NCI-H1694 treated with DMSO at 0.1 percent for 48 hours (cell line): ENCODE measurements at regions not wholly inside any gene's neighbourhood (a gene's known extent, or its start where the extent isn't known, plus 50 kb on each side); places are given as distances from the start of the nearest gene placed in this dataset.
"Not testable (repeated sequence)": the region's sequence is repeated elsewhere in the genome, so short reads cannot be mapped to it uniquely, and the experiment has no call there.

Experiments used
- DNase-seq: peaks from one replicate; lab custom pipeline; 2025; lab: John Stamatoyannopoulos, UW

DNA sequence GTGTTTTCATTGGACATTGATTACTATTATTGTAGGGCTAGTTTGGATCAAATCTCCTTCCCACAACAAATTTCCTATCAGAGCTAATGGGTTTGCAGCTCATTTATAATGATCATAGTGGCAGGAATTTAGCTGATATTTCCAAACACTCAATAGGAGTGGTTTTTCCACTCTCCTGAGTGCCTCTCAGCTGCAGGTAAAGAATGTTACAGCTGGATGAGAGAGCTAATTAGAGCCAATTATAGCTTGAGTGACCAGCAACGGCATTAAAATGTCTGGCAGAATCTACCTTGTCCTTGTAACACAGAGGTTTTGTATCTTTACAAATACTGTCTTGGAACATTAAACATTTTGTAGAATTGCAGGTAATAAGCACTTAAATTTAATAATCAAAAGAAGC is 602.8 kb upstream of the EPHA5 start:
- DNase-seq, result no peak

GRCh38 chr4:66270356-66270755 is 600.1 kb upstream of the EPHA5 start:
- DNase-seq, result not testable (repeated sequence)

DNA sequence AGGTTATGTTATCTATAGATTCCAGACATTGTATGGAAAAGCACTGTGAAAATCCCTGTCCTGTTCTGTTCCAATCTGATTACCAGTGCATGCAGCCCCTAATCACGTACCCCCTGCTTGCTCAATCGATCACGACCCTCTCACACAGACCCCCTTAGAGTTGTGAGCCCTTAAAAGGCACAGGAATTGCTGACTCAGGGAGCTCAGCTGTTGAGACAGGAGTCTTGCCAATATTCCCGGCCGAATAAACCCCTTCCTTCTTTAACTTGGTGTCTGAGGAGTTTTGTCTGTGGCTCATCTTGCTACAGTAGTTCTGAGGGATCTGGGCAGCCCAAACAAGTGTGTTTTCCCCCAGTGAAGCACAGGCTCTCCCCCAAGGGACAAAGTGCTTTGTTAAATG is 596.3 kb upstream of the EPHA5 start:
- DNase-seq, result not testable (repeated sequence)

GRCh38 chr4:66266035-66266434 is 595.7 kb upstream of the EPHA5 start:
- no peak for DNase-seq

GRCh38 chr4:66252291-66252690 is 582.0 kb upstream of the EPHA5 start:
- peak; percentile 0 for DNase-seq

- no peak for DNase-seq
Observed at GRCh38 chr4:66246643-66247042, 576.4 kb upstream of the EPHA5 start.

DNA sequence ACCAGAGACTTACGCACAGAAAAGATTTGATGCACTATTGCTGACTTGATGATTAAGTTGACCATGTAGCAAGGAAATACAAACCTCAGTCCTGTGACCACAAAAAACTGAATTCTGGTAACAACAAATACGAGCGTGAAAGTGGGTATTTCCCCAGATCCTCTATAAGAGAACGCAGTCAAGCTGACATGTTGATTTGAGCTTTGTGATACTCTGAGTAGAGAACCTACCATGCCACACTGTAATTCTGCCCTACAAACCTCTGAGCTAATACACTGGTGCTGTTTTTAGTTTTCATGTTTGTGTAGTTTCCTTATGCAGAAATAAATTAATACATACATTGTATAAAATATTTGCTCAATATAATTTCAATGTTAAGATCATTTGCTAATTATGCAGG is 565.6 kb upstream of the EPHA5 start:
- no peak for DNase-seq

- DNase-seq, result no peak
Observed at GRCh38 chr4:66229885-66230284, 559.6 kb upstream of the EPHA5 start.

- no peak for DNase-seq
Observed at GRCh38 chr4:66225539-66225938, 555.2 kb upstream of the EPHA5 start.

- DNase-seq, result peak; percentile 73
Observed at GRCh38 chr4:66223068-66223703, 552.9 kb upstream of the EPHA5 start.

DNA sequence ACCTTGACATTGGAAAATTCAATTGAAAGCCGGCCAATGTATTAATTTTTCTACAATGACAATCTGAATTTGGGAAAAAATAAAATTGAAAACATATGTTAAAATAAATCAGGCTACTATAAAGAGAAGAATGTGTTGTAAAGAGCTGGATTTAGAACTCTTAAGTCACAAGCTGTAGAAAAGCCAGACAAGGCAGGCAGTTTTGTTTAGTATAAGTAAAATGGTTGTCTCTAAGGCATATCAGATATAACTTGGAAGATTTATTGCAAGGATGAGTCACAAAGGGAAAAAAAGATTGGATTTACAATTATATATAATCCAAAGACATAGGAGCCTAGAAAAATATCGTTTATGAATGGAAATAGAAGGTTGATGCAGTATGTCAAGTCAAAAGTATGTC is 549.1 kb upstream of the EPHA5 start:
- no peak for DNase-seq

DNA sequence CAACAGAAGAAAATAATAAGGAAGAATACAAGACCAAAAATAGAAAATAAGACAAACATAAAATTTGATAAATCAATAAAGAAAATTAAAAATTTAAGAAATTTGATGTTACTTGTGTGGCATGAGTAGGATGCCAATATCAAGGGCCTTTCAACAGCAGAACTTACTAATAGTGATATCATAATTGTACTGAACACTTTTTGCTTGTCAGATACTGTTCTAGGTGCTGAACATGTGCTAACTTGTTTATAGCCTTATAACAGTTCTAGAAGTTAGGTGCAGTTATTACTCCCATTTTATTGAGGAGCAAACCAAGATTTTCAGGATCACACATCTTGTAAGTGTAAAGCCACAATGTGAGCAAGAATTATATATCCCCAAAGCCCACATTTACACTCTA is 546.0 kb upstream of the EPHA5 start:
- DNase-seq, result no peak

DNA sequence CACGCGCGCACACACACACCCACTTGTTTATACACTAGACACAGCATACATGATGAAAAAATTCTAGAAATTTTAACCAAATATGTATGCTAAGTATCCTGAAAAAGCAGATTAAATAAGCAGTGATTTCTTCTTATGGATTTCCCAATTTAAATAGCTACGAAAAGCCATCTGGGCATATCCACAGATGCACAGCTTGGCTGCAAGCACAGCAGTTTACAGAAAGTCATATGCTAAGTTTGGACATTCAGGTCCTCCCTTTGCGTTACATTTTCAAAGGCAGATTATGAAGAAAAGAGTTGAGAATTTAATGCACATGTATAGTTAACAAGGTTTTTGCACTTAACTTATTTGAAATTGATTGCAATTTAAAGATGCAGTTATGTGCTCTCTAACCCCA is 542.2 kb upstream of the EPHA5 start:
- no peak for DNase-seq

- DNase-seq, result no peak
Observed at GRCh38 chr4:66204534-66205247, 534.4 kb upstream of the EPHA5 start.

DNA sequence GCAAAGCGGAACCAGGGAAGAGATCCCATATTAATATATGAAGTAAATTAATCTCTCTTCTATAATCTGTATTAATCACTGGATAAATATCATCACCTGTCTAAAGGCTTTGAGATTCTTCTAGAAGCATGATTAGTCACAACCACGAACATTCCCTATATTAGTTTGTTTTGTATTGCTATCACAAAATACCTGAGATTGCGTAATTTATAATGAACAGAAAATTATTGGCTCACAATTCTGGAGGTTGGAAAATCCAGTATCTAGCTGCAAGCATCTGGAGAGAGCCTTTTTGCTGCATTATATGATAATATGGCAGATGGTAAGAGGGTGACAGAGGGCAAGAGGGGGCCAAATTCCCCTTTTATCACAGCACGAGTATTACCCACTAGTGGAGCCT is 532.6 kb upstream of the EPHA5 start:
- DNase-seq, result no peak

- peak; percentile 7 for DNase-seq
Observed at GRCh38 chr4:66197451-66197850, 527.2 kb upstream of the EPHA5 start.

DNA sequence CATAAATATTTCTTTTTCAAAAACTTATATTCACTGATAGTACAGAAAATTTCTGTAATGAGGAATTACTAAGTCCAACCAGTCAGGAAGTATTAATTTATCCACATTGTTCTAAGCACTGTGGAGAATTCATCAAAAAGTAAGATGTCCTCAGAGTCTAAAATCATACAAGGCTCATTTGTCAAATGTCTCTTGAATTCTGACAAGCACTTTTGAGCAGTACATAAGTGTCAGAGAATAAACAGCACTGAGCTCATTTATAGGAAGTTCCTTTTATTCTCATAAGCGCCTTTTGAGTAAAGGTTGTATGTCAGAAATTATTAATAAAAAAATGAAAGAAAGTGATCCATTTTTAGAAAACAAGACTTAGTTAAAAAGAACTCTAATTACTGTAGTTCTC is 523.2 kb upstream of the EPHA5 start:
- DNase-seq, result no peak

GRCh38 chr4:66187175-66187720 is 517.0 kb upstream of the EPHA5 start:
- DNase-seq, result no peak

DNA sequence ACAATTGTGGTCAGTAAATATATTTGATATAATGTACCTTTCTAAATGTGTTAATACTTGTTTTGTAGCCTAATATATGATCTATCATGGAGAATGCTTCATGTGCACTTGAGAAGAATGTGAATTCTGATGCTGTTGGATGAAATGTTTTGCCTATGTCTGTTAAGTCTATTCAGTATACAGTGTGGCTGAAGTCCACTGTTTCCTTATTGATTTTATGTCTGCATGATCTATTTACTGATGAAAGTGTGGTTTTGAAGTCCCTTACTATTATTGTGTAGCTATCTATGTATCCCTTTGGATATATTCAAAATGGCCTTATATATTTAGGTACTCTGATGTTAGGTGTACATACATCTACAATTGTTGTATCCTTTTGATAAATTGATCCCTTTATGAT is 515.8 kb upstream of the EPHA5 start:
- DNase-seq, result no peak

DNA sequence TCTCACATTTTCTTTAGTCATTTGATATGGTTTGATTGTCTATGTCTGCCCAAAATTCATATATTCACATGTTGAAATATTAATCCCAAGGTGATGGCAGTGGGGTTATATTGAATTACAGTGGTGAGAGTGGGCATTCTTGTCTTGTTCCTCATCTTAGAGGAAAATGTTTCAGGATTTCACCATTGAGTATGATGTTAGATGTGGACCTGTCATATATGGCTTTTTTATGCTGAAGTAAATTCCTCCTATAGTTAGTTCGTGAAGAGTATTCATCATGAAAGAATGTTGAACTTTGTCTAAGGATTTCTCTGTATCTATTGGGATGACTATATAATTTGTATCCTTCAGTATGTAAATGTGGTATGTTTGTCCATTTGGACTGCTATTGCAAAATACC is 512.3 kb upstream of the EPHA5 start:
- no peak for DNase-seq

DNA sequence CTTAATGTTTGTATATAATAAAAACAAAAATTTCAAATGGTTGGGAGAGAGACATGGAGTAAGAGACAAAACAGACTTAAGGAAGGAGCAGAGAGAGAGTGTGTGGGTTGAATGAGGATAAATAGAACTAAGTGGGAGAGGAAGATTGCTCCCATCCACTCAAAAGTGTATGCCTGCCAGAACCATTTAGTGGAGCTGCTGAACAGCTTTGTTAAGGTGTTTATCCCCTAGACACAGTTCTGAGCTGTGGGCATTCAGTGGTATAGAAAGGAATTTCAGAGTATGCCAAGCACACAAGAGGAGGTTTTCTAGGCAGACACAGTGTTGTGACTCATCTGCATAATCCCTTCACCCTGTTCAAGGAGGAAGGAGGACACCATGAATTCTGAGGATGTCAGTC is 508.6 kb upstream of the EPHA5 start:
- DNase-seq, result no peak

GRCh38 chr4:66169341-66169740 is 499.1 kb upstream of the EPHA5 start:
- no peak for DNase-seq

DNA sequence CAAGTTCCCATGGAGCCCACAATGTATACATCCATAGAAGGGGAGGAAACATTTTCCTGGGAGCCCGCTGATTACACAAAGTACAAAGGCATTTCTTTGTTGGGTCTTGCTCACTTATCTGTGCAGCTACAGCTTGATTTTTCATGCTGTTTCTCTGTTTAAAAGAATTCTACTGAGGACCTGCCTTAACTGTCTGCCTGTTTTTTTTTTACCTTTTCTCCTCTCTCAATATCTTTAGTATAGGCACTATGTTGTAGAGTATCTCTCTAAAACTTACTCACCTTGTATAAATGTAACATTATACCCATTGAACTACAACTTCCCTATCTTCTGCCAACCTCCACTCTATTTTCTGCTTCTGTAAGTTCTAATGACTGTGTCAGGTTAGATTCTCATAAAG is 494.6 kb upstream of the EPHA5 start:
- DNase-seq, result no peak

GRCh38 chr4:66160606-66161005 is 490.3 kb upstream of the EPHA5 start:
- no peak for DNase-seq
